Kidney epithelial cell (primary cell): ENCODE measurements at regions not wholly inside any gene's neighbourhood (a gene's known extent, or its start where the extent isn't known, plus 50 kb on each side); places are given as distances from the start of the nearest gene placed in this dataset.

ENCODE experiments used
- DNase-seq: peaks from one replicate; pipeline ENCODE4 v3.0.0-alpha.2; 2010; ENCODE audit warnings: low read depth
- H3K27me3 ChIP-seq: 2 replicates; pipeline ENCODE4 v1.6.0; 2011; ENCODE audit warnings: low read length; ENCODE audit not compliant: control insufficient read depth, insufficient read depth
- H3K36me3 ChIP-seq: 2 replicates; pipeline ENCODE4 v1.5.1; 2011; ENCODE audit warnings: low read length; ENCODE audit not compliant: control insufficient read depth, insufficient read depth
- H3K4me3 ChIP-seq: 2 replicates; pipeline ENCODE4 v1.5.1; 2011; ENCODE audit warnings: low read depth, mild to moderate bottlenecking, control low read depth, low read length
- CTCF ChIP-seq: IDR thresholded peaks from 2 replicates; pipeline ENCODE4 v1.5.1; 2011; ENCODE audit warnings: mild to moderate bottlenecking, moderate library complexity, low read length, control low read depth, inconsistent platforms; ENCODE audit not compliant: insufficient read depth, poor library complexity, severe bottlenecking

GRCh38 chr1:163797816-163798215, 476.1 kb downstream of the NUF2 start:
- DNase-seq, result no peak
- Histone ChIP-seq H3K4me3 (no peak overlapping the region), H3K27me3 (no peaks in the 10 kb centered on the region), H3K36me3 (no peaks in the 10 kb centered on the region)
- no peak for TF ChIP-seq CTCF

GRCh38 chr1:163799190-163799805, 477.5 kb downstream of the NUF2 start:
- no peak for TF ChIP-seq CTCF
- Histone ChIP-seq H3K27me3 (no peaks in the 10 kb centered on the region), H3K4me3 (no peak overlapping the region), H3K36me3 (no peaks in the 10 kb centered on the region)
- no peak for DNase-seq

GRCh38 chr1:163807331-163808049, 485.7 kb downstream of the NUF2 start:
- no peaks in the 10 kb centered on the region for H3K36me3 ChIP-seq
- H3K27me3 ChIP-seq, result no peaks in the 10 kb centered on the region
- TF ChIP-seq CTCF, result no peak
- no peak overlapping the region for H3K4me3 ChIP-seq
- no peak for DNase-seq

GRCh38 chr1:163813251-163813650, 491.5 kb downstream of the NUF2 start:
- no peak for TF ChIP-seq CTCF
- H3K4me3 ChIP-seq, result no peak overlapping the region
- H3K36me3 ChIP-seq, result no peaks in the 10 kb centered on the region
- H3K27me3 ChIP-seq, result no peaks in the 10 kb centered on the region
- DNase-seq, result no peak

- DNase-seq, result no peak
- Histone ChIP-seq H3K36me3 (no peaks in the 10 kb centered on the region), H3K4me3 (no peak overlapping the region), H3K27me3 (no peaks in the 10 kb centered on the region)
- no peak for TF ChIP-seq CTCF
Observed at GRCh38 chr1:163820226-163820625, 498.5 kb downstream of the NUF2 start.

- Histone ChIP-seq H3K36me3 (no peaks in the 10 kb centered on the region), H3K27me3 (no peaks in the 10 kb centered on the region), H3K4me3 (no peak overlapping the region)
- DNase-seq, result no peak
- no peak for TF ChIP-seq CTCF
Observed at GRCh38 chr1:163820766-163821165, 499.0 kb downstream of the NUF2 start.
